H9 (cell line): ENCODE measurements at regions not wholly inside any gene's neighbourhood (a gene's known extent, or its start where the extent isn't known, plus 50 kb on each side); places are given as distances from the start of the nearest gene placed in this dataset.

Experiments
- DNase-seq: peaks from one replicate; pipeline ENCODE4 v3.0.0-alpha.2; 2017
- H2AFZ ChIP-seq: one replicate; pipeline ENCODE4 v1.6.1; 2013; ENCODE audit warnings: mild to moderate bottlenecking, low read length, control low read depth, moderate library complexity
- H2AK5ac ChIP-seq: 2 replicates; pipeline ENCODE4 v1.6.1; 2013; ENCODE audit warnings: low read length, control low read depth, mixed read lengths; ENCODE audit not compliant: insufficient read length
- H2BK120ac ChIP-seq: one replicate; pipeline ENCODE4 v1.6.1; 2013; ENCODE audit warnings: low read depth, mild to moderate bottlenecking, low read length, control low read depth, inconsistent platforms; ENCODE audit not compliant: poor library complexity, severe bottlenecking
- H2BK12ac ChIP-seq: 2 replicates; pipeline ENCODE4 v1.6.1; 2013; ENCODE audit warnings: low read length, control low read depth, mixed read lengths, low read depth; ENCODE audit not compliant: insufficient read length
- H2BK15ac ChIP-seq: 2 replicates; pipeline ENCODE4 v1.6.1; 2013; ENCODE audit warnings: low read depth, low read length, control low read depth
- H2BK20ac ChIP-seq: one replicate; pipeline ENCODE4 v1.6.1; 2013; ENCODE audit warnings: low read depth, mild to moderate bottlenecking, low read length, control low read depth, inconsistent platforms; ENCODE audit not compliant: poor library complexity, severe bottlenecking
- H2BK5ac ChIP-seq: 2 replicates; pipeline ENCODE4 v1.6.1; 2013; ENCODE audit warnings: low read length, control low read depth, mixed read lengths; ENCODE audit not compliant: insufficient read length
- H3K14ac ChIP-seq: 2 replicates; pipeline ENCODE4 v1.6.1; 2013; ENCODE audit warnings: low read length, control low read depth; ENCODE audit not compliant: insufficient read depth
- H3K18ac ChIP-seq: 2 replicates; pipeline ENCODE4 v1.6.1; 2013; ENCODE audit warnings: low read depth, mild to moderate bottlenecking, mixed read lengths, low read length, control low read depth; ENCODE audit not compliant: insufficient read length
- H3K23ac ChIP-seq: 2 replicates; pipeline ENCODE4 v1.6.1; 2013; ENCODE audit warnings: low read length, control low read depth, mixed read lengths, low read depth; ENCODE audit not compliant: insufficient read length
- H3K23me2 ChIP-seq: 2 replicates; pipeline ENCODE4 v1.6.1; 2013; ENCODE audit warnings: low read depth, mild to moderate bottlenecking, mixed read lengths, low read length, control low read depth; ENCODE audit not compliant: insufficient read length, poor library complexity, severe bottlenecking
- H3K27ac ChIP-seq: 2 replicates; pipeline ENCODE4 v1.5.1; 2013; ENCODE audit warnings: low read length, control low read depth, mixed read lengths, low read depth; ENCODE audit not compliant: insufficient read length
- H3K27me3 ChIP-seq: 2 replicates; pipeline ENCODE4 v1.6.1; 2013; ENCODE audit warnings: low read length, control low read depth, inconsistent platforms; ENCODE audit not compliant: insufficient read depth
- H3K4ac ChIP-seq: 2 replicates; pipeline ENCODE4 v1.6.1; 2013; ENCODE audit warnings: low read depth, mild to moderate bottlenecking, control low read depth, inconsistent platforms, low read length, moderate library complexity
- H3K4me1 ChIP-seq: 2 replicates; pipeline ENCODE4 v1.6.1; 2013; ENCODE audit warnings: low read length, control low read depth, inconsistent platforms; ENCODE audit not compliant: insufficient read depth
- H3K4me2 ChIP-seq: 2 replicates; pipeline ENCODE4 v1.6.1; 2013; ENCODE audit warnings: low read length, control low read depth, mixed read lengths; ENCODE audit not compliant: insufficient read length, insufficient read depth
- H3K56ac ChIP-seq: 2 replicates; pipeline ENCODE4 v1.6.1; 2013; ENCODE audit warnings: low read depth, mild to moderate bottlenecking, mixed read lengths, low read length, control low read depth; ENCODE audit not compliant: insufficient read length
- H3K79me1 ChIP-seq: 2 replicates; pipeline ENCODE4 v1.6.1; 2013; ENCODE audit warnings: low read depth, mild to moderate bottlenecking, moderate library complexity, low read length, control low read depth, inconsistent platforms; ENCODE audit not compliant: insufficient read depth, poor library complexity, severe bottlenecking
- H3K79me2 ChIP-seq: 2 replicates; pipeline ENCODE4 v1.6.1; 2013; ENCODE audit warnings: low read length, control low read depth, inconsistent platforms; ENCODE audit not compliant: insufficient read depth
- H3K9ac ChIP-seq: 2 replicates; pipeline ENCODE4 v1.6.1; 2013; ENCODE audit warnings: low read length, control low read depth, mixed read lengths; ENCODE audit not compliant: insufficient read length; ENCODE audit errors: extremely low read depth
- H3K9me3 ChIP-seq: one replicate; pipeline ENCODE4 v1.6.1; 2013; ENCODE audit warnings: low read depth, low read length, inconsistent platforms; ENCODE audit not compliant: control insufficient read depth
- H3T11ph ChIP-seq: one replicate; pipeline ENCODE4 v1.6.1; 2013; ENCODE audit warnings: mild to moderate bottlenecking, low read length, control low read depth, inconsistent platforms
- H4K20me1 ChIP-seq: one replicate; pipeline ENCODE4 v1.6.1; 2013; ENCODE audit not compliant: control insufficient read depth, insufficient read length, insufficient read depth
- H4K5ac ChIP-seq: 2 replicates; pipeline ENCODE4 v1.6.1; 2013; ENCODE audit warnings: low read depth, mild to moderate bottlenecking, mixed read lengths, low read length, control low read depth; ENCODE audit not compliant: insufficient read length
- H4K8ac ChIP-seq: replicated peaks from 2 replicates; pipeline ENCODE4 v1.6.1; 2013; ENCODE audit warnings: low read length, control low read depth, mixed read lengths, low read depth; ENCODE audit not compliant: insufficient read length
- H4K91ac ChIP-seq: 2 replicates; pipeline ENCODE4 v1.6.1; 2013; ENCODE audit warnings: low read depth, mild to moderate bottlenecking, moderate library complexity, mixed read lengths, low read length, control low read depth; ENCODE audit not compliant: insufficient read length
- H3K27ac Mint-ChIP-seq, 3 experiments: 2 replicates in 2 of 3; 3 replicates in 1 of 3; pipeline ENCODE4 v1.8.0; 2020 to 2021; ENCODE audit warnings: mixed read lengths in 3 of 3, mild to moderate bottlenecking in 1 of 3, moderate library complexity in 1 of 3
- H3K27me3 Mint-ChIP-seq: 2 replicates; pipeline ENCODE4 v1.8.0; 2021; ENCODE audit warnings: low read depth, mild to moderate bottlenecking, moderate library complexity, mixed read lengths
- H3K36me3 Mint-ChIP-seq, 3 experiments: 2 replicates in 2 of 3; 3 replicates in 1 of 3; pipeline ENCODE4 v1.8.0; 2020 to 2021; ENCODE audit warnings: low read depth in 3 of 3, mixed read lengths in 3 of 3; ENCODE audit not compliant: insufficient read depth in 1 of 3
- H3K4me1 Mint-ChIP-seq, 2 experiments: 2 replicates each; pipeline ENCODE4 v1.8.0; 2020; ENCODE audit warnings: mixed read lengths in 2 of 2
- H3K4me3 Mint-ChIP-seq, 2 experiments: 2 replicates in 1 of 2; 3 replicates in 1 of 2; pipeline ENCODE4 v1.8.0; 2020 to 2021; ENCODE audit warnings: mild to moderate bottlenecking in 2 of 2, mixed read lengths in 2 of 2, moderate library complexity in 1 of 2
- H3K9me3 Mint-ChIP-seq, 2 experiments: 2 replicates in 1 of 2; 3 replicates in 1 of 2; pipeline ENCODE4 v1.8.0; 2020; ENCODE audit warnings: mild to moderate bottlenecking in 2 of 2, mixed read lengths in 2 of 2, moderate library complexity in 1 of 2
- WGBS: extraction: QIAGEN DNeasy Blood & Tissue Kit; methylation state at CpG from one replicate; pipeline ENCODE4 v1.1.7; 2013; ENCODE audit warnings: missing lambda C conversion rate, low lambda C conversion rate, mixed read lengths; ENCODE audit not compliant: insufficient read length; ENCODE audit errors: extremely low coverage; 5-methylcytosine and 5-hydroxymethylcytosine counted together
- TF ChIP-seq, protein P1 (sequence below): fragments of 200-600 bp; sonication (generic); conservative IDR thresholded peaks from 3 replicates; pipeline ENCODE4 v1.8.0; 2021; ENCODE audit warnings: antibody characterized with exemption, mild to moderate bottlenecking

DNA sequence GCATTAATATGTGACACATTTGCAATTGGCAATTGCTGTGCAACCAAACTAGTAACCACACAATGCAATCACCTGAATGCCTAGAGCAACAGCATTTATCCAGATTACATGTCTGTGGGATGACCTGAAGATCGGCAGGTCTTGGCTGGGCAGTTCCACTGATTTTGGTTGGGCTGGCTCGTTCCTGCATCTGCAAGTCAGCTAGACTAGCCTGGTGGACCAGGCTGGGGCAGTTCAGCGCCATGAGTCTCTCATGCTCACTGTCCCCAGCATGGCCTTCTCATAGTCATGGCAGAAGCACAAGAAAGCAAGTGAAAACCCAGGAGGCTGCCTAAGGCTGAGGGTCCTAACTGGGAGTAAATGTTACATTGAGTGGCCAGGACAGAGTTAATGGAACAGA is 229.1 kb upstream of the TSHZ3 start:
- Histone ChIP-seq H2BK120ac (no peak overlapping the region), H3K18ac (no peak overlapping the region), H2AFZ (no peak overlapping the region), H3K9ac (no peak overlapping the region), H3K4me2 (no peak overlapping the region), H3K27me3 (no peaks in the 10 kb centered on the region), H2AK5ac (no peak overlapping the region), H3K23me2 (no peaks in the 10 kb centered on the region), H3K79me2 (no peaks in the 10 kb centered on the region), H4K8ac (no peak overlapping the region), H3K9me3 (no peaks in the 10 kb centered on the region), H3K79me1 (no peaks in the 10 kb centered on the region), H3K23ac (no peak overlapping the region), H3K14ac (no peak overlapping the region), H2BK15ac (no peak overlapping the region), H3K27ac (no peak overlapping the region), H2BK5ac (no peak overlapping the region), H2BK20ac (no peak overlapping the region), H4K20me1 (no peaks in the 10 kb centered on the region), H3T11ph (no peak overlapping the region), H3K56ac (no peak overlapping the region), H4K5ac (no peak overlapping the region), H4K91ac (no peak overlapping the region), H2BK12ac (no peak overlapping the region), H3K4me1 (no peaks in the 10 kb centered on the region; the same call in 1 of the 2 replicates), H3K4ac (no peak overlapping the region)
- peak; percentile 20 for DNase-seq
- Mint-ChIP-seq H3K4me3 (no peak overlapping the region), H3K9me3 (no peaks in the 10 kb centered on the region), H3K27me3 (no peaks in the 10 kb centered on the region), H3K4me1 (peaks cover 9 to 11% of the 10 kb centered on the region in 2 experiments; a peak in 3 of 4 replicates), H3K36me3 (no peaks in the 10 kb centered on the region), H3K27ac (peak overlapping the region in 1 of 3 experiments; percentile 44; a peak in 1 of 7 replicates)
- TF ChIP-seq, protein P1, sequence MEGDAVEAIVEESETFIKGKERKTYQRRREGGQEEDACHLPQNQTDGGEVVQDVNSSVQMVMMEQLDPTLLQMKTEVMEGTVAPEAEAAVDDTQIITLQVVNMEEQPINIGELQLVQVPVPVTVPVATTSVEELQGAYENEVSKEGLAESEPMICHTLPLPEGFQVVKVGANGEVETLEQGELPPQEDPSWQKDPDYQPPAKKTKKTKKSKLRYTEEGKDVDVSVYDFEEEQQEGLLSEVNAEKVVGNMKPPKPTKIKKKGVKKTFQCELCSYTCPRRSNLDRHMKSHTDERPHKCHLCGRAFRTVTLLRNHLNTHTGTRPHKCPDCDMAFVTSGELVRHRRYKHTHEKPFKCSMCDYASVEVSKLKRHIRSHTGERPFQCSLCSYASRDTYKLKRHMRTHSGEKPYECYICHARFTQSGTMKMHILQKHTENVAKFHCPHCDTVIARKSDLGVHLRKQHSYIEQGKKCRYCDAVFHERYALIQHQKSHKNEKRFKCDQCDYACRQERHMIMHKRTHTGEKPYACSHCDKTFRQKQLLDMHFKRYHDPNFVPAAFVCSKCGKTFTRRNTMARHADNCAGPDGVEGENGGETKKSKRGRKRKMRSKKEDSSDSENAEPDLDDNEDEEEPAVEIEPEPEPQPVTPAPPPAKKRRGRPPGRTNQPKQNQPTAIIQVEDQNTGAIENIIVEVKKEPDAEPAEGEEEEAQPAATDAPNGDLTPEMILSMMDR: no peak
- no CpG with 5 or more reads among the region's 3 CpGs for WGBS
